ENCODE measurements at regions not wholly inside any gene's neighbourhood (a gene's known extent, or its start where the extent isn't known, plus 50 kb on each side); places are given as distances from the start of the nearest gene placed in this dataset.

- H3K4me3 ChIP-seq (ENCODE audit: low read depth, low read length), result no peak overlapping the region
- no peak for TF ChIP-seq CTCF (conservative IDR thresholded peaks at IDR 0.05; ENCODE audit: low read depth, low read length)
- DNase-seq (ENCODE audit: low read depth), result no peak
These were observed 158.9 kb upstream of the CADPS start for GRCh38 chr3:63034101-63034500.

- no peak for DNase-seq (ENCODE audit: low read depth)
- no peak overlapping the region for H3K4me3 ChIP-seq (ENCODE audit: low read depth, low read length)
- TF ChIP-seq CTCF (conservative IDR thresholded peaks at IDR 0.05; ENCODE audit: low read depth, low read length), result no peak
These were observed 161.9 kb upstream of the CADPS start for GRCh38 chr3:63037116-63037515.

GRCh38 chr3:63042833-63043232, 167.6 kb upstream of the CADPS start:
- TF ChIP-seq CTCF (conservative IDR thresholded peaks at IDR 0.05; ENCODE audit: low read depth, low read length), result no peak
- H3K4me3 ChIP-seq (ENCODE audit: low read depth, low read length), result no peak overlapping the region
- DNase-seq (ENCODE audit: low read depth), result no peak

GRCh38 chr3:63043631-63044030, 168.4 kb upstream of the CADPS start:
- TF ChIP-seq CTCF (conservative IDR thresholded peaks at IDR 0.05; ENCODE audit: low read depth, low read length), result no peak
- no peak overlapping the region for H3K4me3 ChIP-seq (ENCODE audit: low read depth, low read length)
- no peak for DNase-seq (ENCODE audit: low read depth)

DNA sequence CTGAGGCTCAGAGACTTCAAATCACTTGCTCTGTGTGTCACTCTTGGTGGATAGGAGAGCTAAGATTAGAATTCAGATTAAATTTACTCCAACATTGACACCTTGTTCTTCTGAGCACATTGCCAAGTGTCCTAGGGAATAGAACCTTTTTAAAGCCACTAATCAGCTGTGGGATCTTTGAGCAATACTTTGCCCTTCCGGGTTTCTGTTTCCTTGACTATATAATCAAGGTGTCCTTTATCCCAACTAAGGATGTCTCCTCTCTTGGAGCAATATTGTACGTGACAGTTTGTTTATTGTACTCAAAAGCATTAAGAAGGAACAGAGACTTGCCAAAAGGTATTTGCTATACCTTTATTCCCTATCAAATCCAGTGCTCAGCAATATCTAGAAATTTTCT, 170.9 kb upstream of the CADPS start:
- no peak for TF ChIP-seq CTCF (conservative IDR thresholded peaks at IDR 0.05; ENCODE audit: low read depth, low read length)
- H3K4me3 ChIP-seq (ENCODE audit: low read depth, low read length), result no peak overlapping the region
- DNase-seq (ENCODE audit: low read depth), result no peak

DNA sequence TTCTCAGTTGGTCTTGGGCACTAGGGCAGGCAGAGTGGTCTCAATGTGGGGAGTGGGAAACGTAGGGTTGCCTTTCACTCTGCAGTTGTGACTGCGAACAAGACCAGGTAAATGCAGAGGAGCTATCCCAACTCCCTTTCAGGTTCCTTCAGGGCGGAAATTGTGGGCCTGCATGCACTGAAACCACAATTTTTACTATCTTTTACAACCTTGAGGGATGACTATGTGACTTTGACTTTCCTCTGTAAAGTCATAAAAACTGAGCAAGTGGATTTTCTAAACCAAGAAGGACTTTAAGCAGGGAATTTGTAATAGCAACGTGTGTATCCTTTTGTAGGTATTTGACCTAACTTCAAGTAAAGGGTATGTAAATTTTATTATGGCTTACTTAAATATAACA, 171.4 kb upstream of the CADPS start:
- H3K4me3 ChIP-seq (ENCODE audit: low read depth, low read length), result no peak overlapping the region
- no peak for DNase-seq (ENCODE audit: low read depth)
- TF ChIP-seq CTCF (conservative IDR thresholded peaks at IDR 0.05; ENCODE audit: low read depth, low read length), result no peak

DNA sequence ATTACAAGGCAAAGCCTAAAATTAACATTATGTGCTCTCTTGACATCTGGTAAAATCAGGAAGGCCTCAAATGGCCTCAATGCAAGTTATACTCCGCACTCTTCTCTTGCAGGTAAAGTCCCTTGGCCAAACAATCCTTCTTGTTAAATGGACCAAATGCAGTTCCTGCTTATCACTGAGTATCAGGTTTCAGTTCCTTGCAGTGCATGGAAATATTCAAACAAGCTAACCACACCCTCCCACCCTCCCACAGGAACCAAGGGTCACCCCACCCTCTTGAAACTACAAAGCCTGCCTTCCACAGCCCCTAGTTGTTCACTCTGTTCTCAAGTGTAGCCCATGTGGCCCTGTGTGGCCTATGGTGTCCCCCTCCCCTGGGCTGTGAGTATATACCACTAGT, 171.9 kb upstream of the CADPS start:
- no peak for DNase-seq (ENCODE audit: low read depth)
- H3K4me3 ChIP-seq (ENCODE audit: low read depth, low read length), result no peak overlapping the region
- TF ChIP-seq CTCF (conservative IDR thresholded peaks at IDR 0.05; ENCODE audit: low read depth, low read length), result no peak

Data from epithelial cell of proximal tubule (primary cell).